Common myeloid progenitor, CD34-positive (primary cell): ENCODE measurements at regions not wholly inside any gene's neighbourhood (a gene's known extent, or its start where the extent isn't known, plus 50 kb on each side); places are given as distances from the start of the nearest gene placed in this dataset.

ENCODE experiments used
- CTCF ChIA-PET: fragments of 350-600 bp; sonication (Branson Sonifier 250); formaldehyde crosslinking; loops from one replicate; lab custom pipeline; 2021; ENCODE audit warnings: antibody characterized with exemption; lab: Charles Lee
- POLR2A ChIA-PET: fragments of 350-600 bp; sonication (Branson Sonifier 250); formaldehyde crosslinking; loops from one replicate; lab custom pipeline; 2021; ENCODE audit warnings: antibody characterized with exemption; lab: Charles Lee
- DNase-seq, 3 donors: peaks; one replicate each; pipeline versions ENCODE4 v3.0.0 to v3.0.0-alpha.2; 2013
- H3K27ac ChIP-seq, 2 experiments: 1 replicate in 1 of 2; 2 replicates in 1 of 2; pipeline ENCODE4 v1.7.0; 2013; ENCODE audit warnings: inconsistent platforms in 2 of 2, low read length in 2 of 2, mild to moderate bottlenecking in 2 of 2, low read depth in 1 of 2, moderate library complexity in 1 of 2; ENCODE audit not compliant: severe bottlenecking in 2 of 2, insufficient read depth in 1 of 2, poor library complexity in 1 of 2
- H3K27me3 ChIP-seq, 5 experiments: replicated peaks in 2 of 5; 1 replicate in 3 of 5; 2 replicates in 2 of 5; pipeline versions ENCODE4 v1.6.1 to v1.7.0; 2013; ENCODE audit warnings: low read length in 4 of 5, mild to moderate bottlenecking in 2 of 5, moderate library complexity in 2 of 5, inconsistent platforms in 1 of 5; ENCODE audit not compliant: insufficient read depth in 5 of 5, control insufficient read depth in 4 of 5
- H3K36me3 ChIP-seq, 4 experiments: 1 replicate in 2 of 4; 2 replicates in 2 of 4; pipeline versions ENCODE4 v1.6.1 to v1.7.0; 2013; ENCODE audit warnings: low read length in 3 of 4, control low read depth in 1 of 4, mild to moderate bottlenecking in 1 of 4; ENCODE audit not compliant: control insufficient read depth in 4 of 4, insufficient read depth in 4 of 4
- H3K4me1 ChIP-seq, 4 experiments: 1 replicate in 3 of 4; 2 replicates in 1 of 4; pipeline versions ENCODE4 v1.6.1 to v1.7.1; 2013; ENCODE audit warnings: low read length in 3 of 4, mild to moderate bottlenecking in 3 of 4, control low read depth in 1 of 4, inconsistent platforms in 1 of 4, moderate library complexity in 1 of 4; ENCODE audit not compliant: control insufficient read depth in 4 of 4, insufficient read depth in 4 of 4; ENCODE audit errors: control extremely low read depth in 1 of 4
- H3K4me3 ChIP-seq, 7 experiments: 1 replicate in 4 of 7; 2 replicates in 3 of 7; pipeline versions ENCODE4 v1.5.1 to v1.7.0; 2013; ENCODE audit warnings: mild to moderate bottlenecking in 7 of 7, low read length in 6 of 7, moderate library complexity in 6 of 7, inconsistent platforms in 2 of 7, low read depth in 2 of 7, control low read depth in 1 of 7; ENCODE audit not compliant: insufficient read depth in 4 of 7, control insufficient read depth in 1 of 7; ENCODE audit errors: extremely low read depth in 1 of 7
- H3K9me3 ChIP-seq, 5 experiments: 1 replicate in 4 of 5; 2 replicates in 1 of 5; pipeline versions ENCODE4 v1.6.1 to v1.7.1; 2013; ENCODE audit warnings: low read length in 4 of 5, mild to moderate bottlenecking in 2 of 5, inconsistent platforms in 1 of 5, low read depth in 1 of 5, moderate library complexity in 1 of 5; ENCODE audit not compliant: control insufficient read depth in 4 of 5, insufficient read depth in 2 of 5; ENCODE audit errors: control extremely low read depth in 1 of 5
- WGBS: methylation state at CpG from one replicate; pipeline ENCODE4 v1.1.5; 2013; ENCODE audit not compliant: insufficient coverage; 5-methylcytosine and 5-hydroxymethylcytosine counted together

- Histone ChIP-seq H3K27ac (no peak overlapping the region), H3K27me3 (peaks cover 0 to 4% (median 0%) of the 10 kb centered on the region in 5 experiments), H3K4me1 (no peaks in the 10 kb centered on the region), H3K36me3 (no peaks in the 10 kb centered on the region), H3K9me3 (peaks cover 0 to 9% (median 3%) of the 10 kb centered on the region in 5 experiments), H3K4me3 (no peak overlapping the region)
- WGBS, result 97% methylated on average over 9 of the region's 10 CpGs
- POLR2A ChIA-PET, result no interaction called here
- CTCF ChIA-PET, result interaction anchor here (1.4 to 1.8 kb wide), 5 partner anchors 8 to 187 kb away, joined by 3 to 5 read pairs (median 3); no protein-coding TSS in a partner anchor
- DNase-seq, result no peak
These were observed 59.4 kb upstream of the CD83 start for GRCh38 chr6:14058029-14058695.

GRCh38 chr6:14058735-14059134, 58.8 kb upstream of the CD83 start:
- ChIA-PET CTCF (interaction anchor here (1.4 to 1.8 kb wide), 3 partner anchors 8 to 150 kb away, joined by 3 to 5 read pairs (median 4); no protein-coding TSS in a partner anchor), POLR2A (no interaction called here)
- Histone ChIP-seq H3K27ac (no peak overlapping the region), H3K4me1 (no peaks in the 10 kb centered on the region), H3K9me3 (peaks cover 0 to 10% (median 3%) of the 10 kb centered on the region in 5 experiments), H3K36me3 (no peaks in the 10 kb centered on the region), H3K27me3 (peaks cover 0 to 4% (median 0%) of the 10 kb centered on the region in 5 experiments), H3K4me3 (no peak overlapping the region)
- 100% methylated on average over 2 of the region's 3 CpGs for WGBS
- DNase-seq, result no peak

GRCh38 chr6:14059791-14060436, 57.7 kb upstream of the CD83 start:
- ChIA-PET POLR2A (no interaction called here), CTCF (interaction anchor here (1.5 kb wide), 1 partner anchor 151 kb away, joined by 4 read pairs; no protein-coding TSS in a partner anchor)
- H3K9me3 ChIP-seq, result peaks cover 0 to 10% (median 3%) of the 10 kb centered on the region in 5 experiments
- no peaks in the 10 kb centered on the region for H3K4me1 ChIP-seq
- H3K36me3 ChIP-seq, result no peaks in the 10 kb centered on the region
- no peak for DNase-seq
- H3K27me3 ChIP-seq, result peaks cover 0 to 4% (median 2%) of the 10 kb centered on the region in 5 experiments
- WGBS, result 87% methylated on average over 6 of the region's 10 CpGs
- H3K4me3 ChIP-seq, result no peak overlapping the region
- no peak overlapping the region for H3K27ac ChIP-seq

- no peaks in the 10 kb centered on the region for H3K36me3 ChIP-seq
- no peaks in the 10 kb centered on the region for H3K4me1 ChIP-seq
- no peak overlapping the region for H3K4me3 ChIP-seq
- CTCF ChIA-PET, result no interaction called here
- H3K27ac ChIP-seq, result no peak overlapping the region
- POLR2A ChIA-PET, result no interaction called here
- H3K9me3 ChIP-seq, result peaks cover 0 to 10% (median 3%) of the 10 kb centered on the region in 5 experiments
- 100% methylated on average over 1 of the region's 1 CpG for WGBS
- no peak for DNase-seq
- H3K27me3 ChIP-seq, result peaks cover 0 to 4% (median 2%) of the 10 kb centered on the region in 5 experiments
These were observed 56.6 kb upstream of the CD83 start for GRCh38 chr6:14060971-14061370.

GRCh38 chr6:14061643-14062042, 55.9 kb upstream of the CD83 start:
- no peak for DNase-seq
- Histone ChIP-seq H3K9me3 (peaks cover 0 to 10% (median 3%) of the 10 kb centered on the region in 5 experiments), H3K4me1 (no peaks in the 10 kb centered on the region), H3K27ac (no peak overlapping the region), H3K4me3 (no peak overlapping the region), H3K36me3 (no peaks in the 10 kb centered on the region), H3K27me3 (peaks cover 0 to 4% (median 2%) of the 10 kb centered on the region in 5 experiments)
- ChIA-PET CTCF (no interaction called here), POLR2A (no interaction called here)
- no CpG with 5 or more reads among the region's 4 CpGs for WGBS

- H3K27me3 ChIP-seq, result peaks cover 0 to 4% (median 2%) of the 10 kb centered on the region in 5 experiments
- POLR2A ChIA-PET, result no interaction called here
- CTCF ChIA-PET, result interaction anchor here (1.0 to 2.2 kb wide), 5 partner anchors 13 to 154 kb away, joined by 3 to 11 read pairs (median 5); no protein-coding TSS in a partner anchor
These were observed 55.1 kb upstream of the CD83 start for GRCh38 chr6:14062345-14063029.

More at GRCh38 chr6:14062345-14063029, 55.1 kb upstream of the CD83 start:
- Histone ChIP-seq H3K4me3 (no peak overlapping the region), H3K36me3 (no peaks in the 10 kb centered on the region), H3K9me3 (peaks cover 0 to 10% (median 3%) of the 10 kb centered on the region in 5 experiments), H3K27ac (no peak overlapping the region), H3K4me1 (peaks cover 0 to 3% (median 0%) of the 10 kb centered on the region in 4 experiments)
- WGBS, result 95% methylated on average over 2 of the region's 3 CpGs
- no peak for DNase-seq
